ENCODE measurements at regions not wholly inside any gene's neighbourhood (a gene's known extent, or its start where the extent isn't known, plus 50 kb on each side); places are given as distances from the start of the nearest gene placed in this dataset.

- H3K4me3 ChIP-seq (ENCODE audit: low read length), result no peak overlapping the region
- TF ChIP-seq, protein P1, sequence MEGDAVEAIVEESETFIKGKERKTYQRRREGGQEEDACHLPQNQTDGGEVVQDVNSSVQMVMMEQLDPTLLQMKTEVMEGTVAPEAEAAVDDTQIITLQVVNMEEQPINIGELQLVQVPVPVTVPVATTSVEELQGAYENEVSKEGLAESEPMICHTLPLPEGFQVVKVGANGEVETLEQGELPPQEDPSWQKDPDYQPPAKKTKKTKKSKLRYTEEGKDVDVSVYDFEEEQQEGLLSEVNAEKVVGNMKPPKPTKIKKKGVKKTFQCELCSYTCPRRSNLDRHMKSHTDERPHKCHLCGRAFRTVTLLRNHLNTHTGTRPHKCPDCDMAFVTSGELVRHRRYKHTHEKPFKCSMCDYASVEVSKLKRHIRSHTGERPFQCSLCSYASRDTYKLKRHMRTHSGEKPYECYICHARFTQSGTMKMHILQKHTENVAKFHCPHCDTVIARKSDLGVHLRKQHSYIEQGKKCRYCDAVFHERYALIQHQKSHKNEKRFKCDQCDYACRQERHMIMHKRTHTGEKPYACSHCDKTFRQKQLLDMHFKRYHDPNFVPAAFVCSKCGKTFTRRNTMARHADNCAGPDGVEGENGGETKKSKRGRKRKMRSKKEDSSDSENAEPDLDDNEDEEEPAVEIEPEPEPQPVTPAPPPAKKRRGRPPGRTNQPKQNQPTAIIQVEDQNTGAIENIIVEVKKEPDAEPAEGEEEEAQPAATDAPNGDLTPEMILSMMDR (conservative IDR thresholded peaks at IDR 0.05; ENCODE audit: low read depth, low read length), result no peak
- no peak for DNase-seq (ENCODE audit: low read depth)
These were observed 81.2 kb downstream of the BMP4 start for GRCh38 chr14:53875324-53875897.

- no peak overlapping the region for H3K4me3 ChIP-seq (ENCODE audit: low read length)
- TF ChIP-seq, protein P1 (conservative IDR thresholded peaks at IDR 0.05; ENCODE audit: low read depth, low read length), result no peak
- DNase-seq (ENCODE audit: low read depth), result no peak
These were observed 81.9 kb downstream of the BMP4 start for GRCh38 chr14:53874704-53875103.

DNA sequence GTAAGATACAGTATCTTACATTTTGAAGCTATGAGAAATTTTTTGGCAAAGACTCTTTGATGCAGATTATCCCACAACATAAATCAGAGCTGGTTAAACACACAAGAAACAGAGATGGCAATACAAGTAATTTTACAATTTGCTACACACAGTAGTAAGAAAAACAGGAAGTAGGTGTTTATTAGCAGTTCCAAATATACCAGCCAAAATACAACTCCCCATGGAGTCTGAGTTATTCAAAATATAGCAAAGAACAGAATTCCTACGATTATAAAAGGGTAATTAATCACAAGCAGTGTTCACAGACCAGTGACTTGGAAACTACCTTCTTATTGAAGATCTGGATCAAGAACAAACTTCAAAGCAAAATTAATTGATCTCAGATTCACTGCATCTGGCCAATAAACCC is 83.9 kb downstream of the BMP4 start:
- TF ChIP-seq, protein P1 (conservative IDR thresholded peaks at IDR 0.05; ENCODE audit: low read depth, low read length), result no peak
- no peak for DNase-seq (ENCODE audit: low read depth)

DNA sequence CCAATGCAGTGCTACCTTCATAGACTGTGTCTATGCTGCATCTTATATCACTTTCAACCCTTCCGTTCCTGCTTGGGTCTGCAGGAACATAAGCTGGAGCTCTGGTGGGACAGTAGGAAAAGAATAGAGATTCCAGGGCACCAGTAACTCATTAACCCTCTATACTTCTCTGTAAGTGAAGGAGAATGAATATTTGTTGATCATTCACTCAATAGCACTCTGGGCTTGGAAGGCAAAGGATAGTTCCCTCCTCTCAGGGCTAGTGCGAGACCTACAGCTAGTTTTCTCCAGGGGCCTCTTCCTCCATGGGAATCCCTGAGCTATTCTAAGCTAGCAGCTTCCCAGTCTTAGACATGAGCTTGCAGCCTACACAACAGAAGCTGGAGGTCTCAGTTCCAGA is 84.7 kb downstream of the BMP4 start:
- TF ChIP-seq, protein P1 (conservative IDR thresholded peaks at IDR 0.05; ENCODE audit: low read depth, low read length), result no peak
- DNase-seq (ENCODE audit: low read depth), result no peak
- H3K4me3 ChIP-seq (ENCODE audit: low read length), result no peak overlapping the region

More for the DNA sequence above, 83.9 kb downstream of the BMP4 start:
- H3K4me3 ChIP-seq (ENCODE audit: low read length), result no peak overlapping the region

GRCh38 chr14:53871011-53871410 is 85.6 kb downstream of the BMP4 start:
- no peak overlapping the region for H3K4me3 ChIP-seq (ENCODE audit: low read length)
- TF ChIP-seq, protein P1 (conservative IDR thresholded peaks at IDR 0.05; ENCODE audit: low read depth, low read length), result no peak
- no peak for DNase-seq (ENCODE audit: low read depth)

DNA sequence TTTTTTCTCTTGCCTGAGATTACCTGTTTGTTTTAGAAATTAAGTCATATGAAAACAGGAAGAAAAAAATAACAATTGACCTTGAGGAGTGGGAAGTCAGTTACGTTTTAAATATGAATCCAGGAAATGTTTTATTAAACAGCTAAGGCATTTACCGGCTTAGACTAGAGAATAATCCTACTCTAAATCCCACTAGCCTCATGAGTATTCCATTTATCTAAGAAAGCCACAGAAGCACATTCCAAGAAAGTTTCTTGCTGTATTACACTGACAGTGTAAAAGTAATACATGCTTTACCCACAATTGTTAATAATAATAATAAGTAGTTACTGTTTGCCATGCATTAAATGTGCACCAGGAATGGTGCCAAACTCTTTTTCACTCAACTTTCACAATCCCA is 90.9 kb downstream of the BMP4 start:
- H3K4me3 ChIP-seq (ENCODE audit: low read length), result no peak overlapping the region
- peak; percentile 77 for DNase-seq (ENCODE audit: low read depth)

GRCh38 chr14:53861781-53862180 is 94.8 kb downstream of the BMP4 start:
- H3K4me3 ChIP-seq (ENCODE audit: low read length), result no peak overlapping the region
- TF ChIP-seq, protein P1 (conservative IDR thresholded peaks at IDR 0.05; ENCODE audit: low read depth, low read length), result no peak
- no peak for DNase-seq (ENCODE audit: low read depth)

More for the DNA sequence above, 90.9 kb downstream of the BMP4 start:
- TF ChIP-seq, protein P1 (conservative IDR thresholded peaks at IDR 0.05; ENCODE audit: low read depth, low read length), result no peak
